ENCODE measurements at regions not wholly inside any gene's neighbourhood (a gene's known extent, or its start where the extent isn't known, plus 50 kb on each side); places are given as distances from the start of the nearest gene placed in this dataset.

DNA sequence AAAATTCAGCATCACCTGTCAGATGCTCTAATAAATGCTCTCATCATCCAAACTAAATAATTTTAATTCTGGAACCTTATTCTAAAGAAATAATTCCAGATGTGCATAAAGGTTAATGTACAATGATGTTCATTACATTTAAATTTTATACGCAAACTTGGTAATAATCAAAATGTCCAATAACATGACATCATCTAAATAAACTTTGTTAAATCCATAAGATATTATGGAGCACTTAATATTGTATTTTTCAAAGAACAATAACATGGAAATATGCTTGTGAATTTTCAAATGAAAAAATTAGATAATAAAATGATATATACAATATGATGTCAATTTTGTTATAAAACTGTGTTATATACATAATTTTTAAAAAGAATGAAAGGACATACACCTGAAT lies 92.1 kb upstream of the ZCCHC13 start:
- no peak overlapping the region for H3K4me3 ChIP-seq (ENCODE audit: control extremely low read depth in 1 of 5, extremely low read depth in 1 of 5, insufficient read depth in 1 of 5, low read depth in 2 of 5, low read length in 4 of 5)
- POLR2A ChIA-PET, result no interaction called here
- CTCF ChIA-PET, result no interaction called here
- H3K9me3 Mint-ChIP-seq (ENCODE audit: insufficient read depth), result no peaks in the 10 kb centered on the region
- no peak for ATAC-seq (ENCODE audit: low read depth)
- no peak overlapping the region for H3K9ac ChIP-seq (ENCODE audit: low read length)
- no peaks in the 10 kb centered on the region for H3K4me1 ChIP-seq (ENCODE audit: control insufficient read depth in 2 of 2, insufficient read depth in 2 of 2, low read length in 2 of 2)
- TF ChIP-seq, protein P1, sequence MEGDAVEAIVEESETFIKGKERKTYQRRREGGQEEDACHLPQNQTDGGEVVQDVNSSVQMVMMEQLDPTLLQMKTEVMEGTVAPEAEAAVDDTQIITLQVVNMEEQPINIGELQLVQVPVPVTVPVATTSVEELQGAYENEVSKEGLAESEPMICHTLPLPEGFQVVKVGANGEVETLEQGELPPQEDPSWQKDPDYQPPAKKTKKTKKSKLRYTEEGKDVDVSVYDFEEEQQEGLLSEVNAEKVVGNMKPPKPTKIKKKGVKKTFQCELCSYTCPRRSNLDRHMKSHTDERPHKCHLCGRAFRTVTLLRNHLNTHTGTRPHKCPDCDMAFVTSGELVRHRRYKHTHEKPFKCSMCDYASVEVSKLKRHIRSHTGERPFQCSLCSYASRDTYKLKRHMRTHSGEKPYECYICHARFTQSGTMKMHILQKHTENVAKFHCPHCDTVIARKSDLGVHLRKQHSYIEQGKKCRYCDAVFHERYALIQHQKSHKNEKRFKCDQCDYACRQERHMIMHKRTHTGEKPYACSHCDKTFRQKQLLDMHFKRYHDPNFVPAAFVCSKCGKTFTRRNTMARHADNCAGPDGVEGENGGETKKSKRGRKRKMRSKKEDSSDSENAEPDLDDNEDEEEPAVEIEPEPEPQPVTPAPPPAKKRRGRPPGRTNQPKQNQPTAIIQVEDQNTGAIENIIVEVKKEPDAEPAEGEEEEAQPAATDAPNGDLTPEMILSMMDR (IDR thresholded peaks at IDR 0.05), result no peak
- H3K27ac Mint-ChIP-seq, result no peak overlapping the region
- H3K4me3 Mint-ChIP-seq, result no peak overlapping the region
- no peak overlapping the region for H3K4me2 ChIP-seq (replicated peaks; ENCODE audit: low read depth, low read length, poor library complexity, severe bottlenecking)
- H3K36me3 ChIP-seq (replicated peaks in 1 of 2; ENCODE audit: control extremely low read depth in 1 of 2, control insufficient read depth in 1 of 2, extremely low read depth in 1 of 2, insufficient read depth in 2 of 2, low read length in 1 of 2), result peaks cover 0 to 12% of the 10 kb centered on the region in 2 experiments
- no peak for DNase-seq
- no peaks in the 10 kb centered on the region for H3K79me2 ChIP-seq (ENCODE audit: control insufficient read depth, insufficient read depth, low read length)
- no peak overlapping the region for H2AFZ ChIP-seq (ENCODE audit: insufficient read depth, low read depth, low read length, poor library complexity, severe bottlenecking)
- H3K9me3 ChIP-seq (ENCODE audit: control extremely low read depth in 1 of 3, control insufficient read depth in 2 of 3, insufficient read depth in 1 of 3, low read length in 2 of 3), result no peaks in the 10 kb centered on the region
- no CpG with 5 or more reads among the region's 1 CpG for WGBS (ENCODE audit: insufficient coverage)
- H3K4me1 Mint-ChIP-seq, result no peaks in the 10 kb centered on the region
- H4K20me1 ChIP-seq (ENCODE audit: control insufficient read depth, insufficient read depth, low read length, poor library complexity, severe bottlenecking), result no peaks in the 10 kb centered on the region
- H3K27me3 Mint-ChIP-seq, result no peaks in the 10 kb centered on the region
- intact Hi-C loops (cut with micrococcal nuclease), result no loop called here
- no peaks in the 10 kb centered on the region for H3K27me3 ChIP-seq (replicated peaks in 1 of 4; ENCODE audit: control extremely low read depth in 1 of 4, control insufficient read depth in 3 of 4, insufficient read depth in 4 of 4, low read length in 3 of 4)
- H3K27ac ChIP-seq (ENCODE audit: low read length in 2 of 2), result no peak overlapping the region

DNA sequence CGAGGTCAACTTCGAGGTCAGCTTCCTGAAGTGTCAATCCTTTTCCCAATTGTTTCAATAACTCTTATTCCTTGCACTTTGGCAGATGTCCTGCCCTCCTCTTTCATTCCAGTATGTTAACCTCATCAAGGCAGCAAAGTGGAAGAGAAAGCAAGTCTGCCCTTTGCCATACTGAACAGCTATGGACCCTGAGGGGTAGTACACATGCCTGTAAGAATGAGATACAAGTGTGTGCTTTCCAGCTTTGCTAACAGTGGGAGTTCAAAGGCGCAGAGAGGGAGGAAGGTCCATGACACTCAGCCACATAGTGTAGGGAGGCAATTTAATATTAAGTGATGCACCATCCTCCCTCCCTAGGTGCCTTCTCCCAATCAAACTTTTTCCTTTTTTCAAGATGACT lies 96.4 kb upstream of the ZCCHC13 start:
- intact Hi-C loops (cut with micrococcal nuclease), result no loop called here
- Histone ChIP-seq H3K4me2 (replicated peaks; ENCODE audit: low read depth, low read length, poor library complexity, severe bottlenecking) (no peak overlapping the region), H3K36me3 (replicated peaks in 1 of 2; ENCODE audit: control extremely low read depth in 1 of 2, control insufficient read depth in 1 of 2, extremely low read depth in 1 of 2, insufficient read depth in 2 of 2, low read length in 1 of 2) (peaks cover 0 to 4% of the 10 kb centered on the region in 2 experiments), H3K9ac (ENCODE audit: low read length) (no peak overlapping the region), H2AFZ (ENCODE audit: insufficient read depth, low read depth, low read length, poor library complexity, severe bottlenecking) (no peak overlapping the region), H3K9me3 (ENCODE audit: control extremely low read depth in 1 of 3, control insufficient read depth in 2 of 3, insufficient read depth in 1 of 3, low read length in 2 of 3) (no peaks in the 10 kb centered on the region), H3K4me1 (ENCODE audit: control insufficient read depth in 2 of 2, insufficient read depth in 2 of 2, low read length in 2 of 2) (no peaks in the 10 kb centered on the region), H3K79me2 (ENCODE audit: control insufficient read depth, insufficient read depth, low read length) (no peaks in the 10 kb centered on the region), H3K27me3 (replicated peaks in 1 of 4; ENCODE audit: control extremely low read depth in 1 of 4, control insufficient read depth in 3 of 4, insufficient read depth in 4 of 4, low read length in 3 of 4) (no peaks in the 10 kb centered on the region), H4K20me1 (ENCODE audit: control insufficient read depth, insufficient read depth, low read length, poor library complexity, severe bottlenecking) (no peaks in the 10 kb centered on the region), H3K4me3 (ENCODE audit: control extremely low read depth in 1 of 5, extremely low read depth in 1 of 5, insufficient read depth in 1 of 5, low read depth in 2 of 5, low read length in 4 of 5) (no peak overlapping the region), H3K27ac (ENCODE audit: low read length in 2 of 2) (no peak overlapping the region)
- CTCF ChIA-PET, result no interaction called here
- WGBS (ENCODE audit: insufficient coverage), result no CpG with 5 or more reads among the region's 3 CpGs
- Mint-ChIP-seq H3K9me3 (ENCODE audit: insufficient read depth) (no peaks in the 10 kb centered on the region), H3K4me1 (no peaks in the 10 kb centered on the region), H3K27me3 (no peaks in the 10 kb centered on the region), H3K4me3 (no peak overlapping the region), H3K27ac (no peak overlapping the region)
- POLR2A ChIA-PET, result no interaction called here
- no peak for TF ChIP-seq EZH2 (IDR thresholded peaks at IDR 0.05; ENCODE audit: borderline replicate concordance, insufficient read depth, low read depth, low read length, poor library complexity, severe bottlenecking)
- TF ChIP-seq, protein P1 (IDR thresholded peaks at IDR 0.05), result no peak
- DNase-seq, result no peak
- no peak for ATAC-seq (ENCODE audit: low read depth)
